ENCODE measurements at regions not wholly inside any gene's neighbourhood (a gene's known extent, or its start where the extent isn't known, plus 50 kb on each side); places are given as distances from the start of the nearest gene placed in this dataset.

- TF ChIP-seq CTCF (IDR thresholded peaks at IDR 0.05) = no peak
- TF ChIP-seq POLR2A (IDR thresholded peaks at IDR 0.05) = no peak
- no peak for TF ChIP-seq POLR2AphosphoS5 (IDR thresholded peaks at IDR 0.05)
- TF ChIP-seq EP300 (IDR thresholded peaks at IDR 0.05) = no peak
These were observed 175.3 kb upstream of the KLF14 start for GRCh38 chr7:130909161-130909836.

Measured in sigmoid colon (tissue), 4 donors.